ENCODE measurements at regions not wholly inside any gene's neighbourhood (a gene's known extent, or its start where the extent isn't known, plus 50 kb on each side); places are given as distances from the start of the nearest gene placed in this dataset.

- H3K27ac ChIP-seq (ENCODE audit: insufficient read depth, low read length, poor library complexity, severe bottlenecking), result no peak overlapping the region
- no peaks in the 10 kb centered on the region for H3K27me3 ChIP-seq (ENCODE audit: control insufficient read depth, insufficient read depth, low read length)
- Mint-ChIP-seq H3K27me3 (no peaks in the 10 kb centered on the region), H3K9me3 (peaks cover 0 to 9% (median 0%) of the 10 kb centered on the region in 7 donors), H3K4me1 (no peaks in the 10 kb centered on the region), H3K27ac (no peak overlapping the region), H3K4me3 (no peak overlapping the region), H3K36me3 (no peaks in the 10 kb centered on the region)
- H3K36me3 ChIP-seq (ENCODE audit: control insufficient read depth, insufficient read depth, low read length), result no peaks in the 10 kb centered on the region
- no peaks in the 10 kb centered on the region for H3K9me3 ChIP-seq (ENCODE audit: control insufficient read depth in 2 of 2, low read length in 2 of 2)
- DNase-seq (no peak), ATAC-seq (ENCODE audit: low read depth in 2 of 2) (no peak)
- H3K4me3 ChIP-seq (ENCODE audit: low read depth, low read length), result no peak overlapping the region
- H3K4me1 ChIP-seq (ENCODE audit: control insufficient read depth, insufficient read depth, low read length, poor library complexity, severe bottlenecking), result no peaks in the 10 kb centered on the region
These were observed 55.2 kb upstream of the PLD5 start for GRCh38 chr1:242579528-242580235.

All from CD4-positive, CD25-positive, alpha-beta regulatory T cell (primary cell).